ENCODE measurements at regions not wholly inside any gene's neighbourhood (a gene's known extent, or its start where the extent isn't known, plus 50 kb on each side); places are given as distances from the start of the nearest gene placed in this dataset.

DNA sequence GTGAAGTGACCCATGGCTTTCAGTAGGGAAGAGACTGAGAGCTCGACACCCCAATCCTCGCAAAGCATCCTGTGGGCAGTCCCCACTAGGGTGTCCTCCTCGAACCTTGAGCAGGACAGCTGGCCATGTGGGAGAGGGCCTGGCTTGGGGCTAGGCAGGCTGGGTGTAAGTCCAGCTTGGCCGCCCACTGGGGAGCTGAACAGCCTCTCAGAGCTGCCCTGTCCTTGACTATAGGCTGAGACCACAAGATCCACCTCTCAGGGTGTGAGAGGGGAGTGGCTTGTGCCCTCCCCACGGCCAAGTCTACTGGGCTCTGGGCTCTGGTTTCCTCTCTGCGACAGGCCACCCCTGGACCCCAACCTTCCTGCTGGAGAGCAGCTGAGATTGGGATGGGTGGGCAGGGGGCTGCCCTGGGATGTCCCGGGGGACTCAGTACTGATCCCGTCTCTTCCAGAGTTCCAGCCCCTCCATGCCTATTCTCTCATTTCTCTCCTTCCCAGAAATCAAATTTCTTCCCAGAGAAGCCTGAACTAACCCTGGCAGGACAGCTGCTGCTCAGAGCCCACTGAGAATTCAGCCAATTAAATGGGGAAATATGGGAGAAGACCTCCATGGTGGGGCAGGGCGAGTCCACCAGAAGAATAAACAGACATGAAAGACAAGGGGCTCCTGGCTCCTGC is 282.9 kb downstream of the PTPRU start:
- DNase-seq = no peak

DNA sequence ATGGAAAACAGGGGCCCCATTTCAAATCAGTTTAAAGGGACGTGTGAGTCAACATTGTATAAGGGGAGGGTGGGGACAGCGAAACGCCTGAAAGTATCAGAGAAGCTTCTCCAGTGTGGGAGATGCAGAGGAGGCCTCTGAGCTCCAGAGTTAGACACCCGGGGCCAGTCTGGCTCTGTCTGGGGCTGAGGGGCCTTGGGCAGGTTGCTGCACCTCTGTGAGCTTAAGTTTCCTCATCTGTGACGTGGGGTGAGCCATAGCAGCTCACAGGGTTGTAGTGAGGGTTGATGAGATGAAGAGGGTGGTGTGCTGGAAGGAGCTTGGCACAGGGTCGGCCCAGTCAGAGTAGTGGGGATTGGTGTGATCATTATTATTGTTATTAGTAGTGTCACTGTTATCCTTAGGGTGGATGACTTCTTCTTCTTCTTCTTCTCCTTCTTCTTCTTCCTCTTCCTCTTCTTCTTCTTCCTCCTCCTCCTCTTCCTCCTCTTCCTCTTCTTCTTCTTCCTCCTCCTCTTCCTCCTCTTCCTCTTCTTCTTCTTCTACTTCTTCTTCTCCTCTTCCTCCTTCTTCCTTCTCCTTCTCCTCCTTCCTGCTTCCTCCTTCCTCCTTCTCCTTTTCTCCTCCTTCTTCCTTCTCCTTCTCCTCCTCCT is 282.0 kb downstream of the PTPRU start:
- no peak for DNase-seq

DNA sequence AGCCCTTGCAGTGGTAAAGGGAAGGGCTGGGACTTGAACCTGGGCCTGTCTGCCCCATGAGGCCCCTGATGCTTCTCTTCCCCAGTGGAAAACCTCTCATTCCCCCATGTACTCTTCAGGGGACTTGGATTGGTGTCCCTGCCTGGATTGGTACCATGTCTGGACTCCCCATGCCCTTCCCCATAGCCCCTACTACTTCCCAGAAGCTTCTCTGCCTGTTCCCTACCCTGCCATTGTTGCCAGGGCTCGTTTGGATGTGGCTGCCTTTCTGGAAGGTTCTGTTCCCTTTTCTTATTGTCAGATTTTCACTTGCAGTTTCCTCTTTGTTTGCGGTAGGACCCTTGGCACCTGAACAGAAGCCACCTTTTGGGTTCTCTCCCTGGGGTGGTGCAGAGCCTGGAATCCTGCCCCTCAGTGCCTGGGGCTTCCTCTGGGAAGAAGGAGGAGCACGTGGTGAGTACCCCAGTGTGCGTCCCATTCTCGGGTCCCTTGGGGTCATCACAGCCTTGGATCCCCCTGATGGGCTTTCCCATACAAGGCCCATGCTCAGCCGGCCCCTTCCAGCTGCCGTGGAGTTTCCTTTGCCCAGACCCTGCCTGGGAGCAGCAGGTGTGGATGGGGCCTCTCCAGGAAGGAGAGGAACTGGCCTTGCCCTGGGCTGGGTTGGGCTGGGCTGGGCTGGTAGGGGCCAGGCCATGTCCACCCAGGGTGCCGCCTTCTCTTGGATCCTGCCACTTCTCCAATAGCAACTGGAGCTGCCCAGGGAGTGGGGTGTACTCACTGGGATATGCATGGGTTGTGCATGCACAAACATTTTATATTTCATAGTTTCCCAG is 281.1 kb downstream of the PTPRU start:
- no peak for DNase-seq

DNA sequence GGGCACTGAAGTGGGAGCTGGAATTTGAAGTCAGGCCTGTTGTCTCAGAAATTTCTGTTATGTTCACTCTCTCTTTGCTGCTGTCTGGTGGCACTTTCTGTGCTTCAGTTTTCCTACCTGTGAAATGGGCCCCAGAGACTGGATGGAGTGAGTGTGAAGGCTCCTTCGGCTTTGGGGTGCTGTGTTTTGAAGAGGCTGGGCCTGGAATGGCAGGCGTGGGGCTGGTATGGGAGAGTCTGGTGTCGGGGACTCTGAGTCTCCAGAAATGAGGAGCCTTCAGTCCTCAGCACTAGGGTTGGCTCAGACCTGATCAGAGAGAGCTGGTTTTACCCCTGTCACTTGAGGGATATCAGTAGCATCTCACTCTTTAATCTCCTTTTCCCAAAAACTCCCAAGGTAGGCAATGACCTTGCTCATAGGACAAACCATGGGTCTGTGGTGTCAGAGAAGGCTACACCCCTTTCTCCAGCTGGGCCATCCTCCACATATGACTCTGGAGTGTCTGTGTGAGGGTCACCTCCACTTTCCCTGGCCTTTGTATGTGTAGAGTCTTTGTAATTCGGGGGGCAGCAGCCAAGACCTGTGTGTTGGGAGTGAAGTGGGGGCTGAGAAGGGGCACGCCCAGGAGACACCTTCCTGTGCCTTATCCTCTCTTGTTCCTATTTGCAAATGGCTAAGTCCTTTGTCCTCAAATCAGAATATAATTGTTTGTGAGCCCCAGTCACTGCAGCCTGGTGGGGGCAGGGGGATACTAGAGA is 279.9 kb downstream of the PTPRU start:
- DNase-seq = no peak

DNA sequence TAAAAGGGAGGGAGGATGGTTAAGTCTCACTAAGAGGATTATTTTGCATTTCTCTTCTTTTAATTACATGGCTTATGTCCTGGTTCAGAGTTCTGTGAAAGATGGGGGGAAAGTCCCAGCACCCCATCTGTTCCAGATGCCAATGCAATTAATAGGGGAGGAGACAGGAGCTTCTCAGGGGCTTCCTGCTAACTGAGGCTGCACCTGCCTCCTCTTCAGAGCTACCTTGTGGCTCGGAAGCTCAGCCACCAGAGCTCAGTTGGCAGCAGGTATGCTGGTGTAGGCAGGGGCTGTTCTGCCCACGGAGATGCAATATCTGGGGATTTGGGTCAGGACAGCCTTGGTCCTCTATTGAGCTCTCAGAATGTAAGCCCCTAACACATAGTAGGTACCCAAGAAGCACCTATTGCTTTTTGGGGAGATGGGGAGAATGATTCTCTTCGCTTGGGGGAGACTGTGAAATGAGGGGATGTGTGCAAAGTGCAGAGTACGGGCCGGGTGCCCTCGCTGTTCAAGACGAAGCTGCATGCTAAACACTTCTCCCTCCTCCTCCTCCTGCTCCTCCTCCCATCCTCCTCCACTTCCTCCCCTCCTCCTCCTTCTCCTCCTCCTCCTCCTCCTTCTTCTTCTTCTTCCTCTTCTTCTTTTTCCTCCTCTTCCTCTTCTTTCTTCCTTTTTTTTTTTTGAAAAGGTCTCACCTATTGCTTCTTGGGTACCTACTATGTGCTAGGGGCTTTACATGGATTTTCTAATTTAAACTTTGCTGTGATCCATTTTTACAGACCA is 279.0 kb downstream of the PTPRU start:
- DNase-seq = no peak

DNA sequence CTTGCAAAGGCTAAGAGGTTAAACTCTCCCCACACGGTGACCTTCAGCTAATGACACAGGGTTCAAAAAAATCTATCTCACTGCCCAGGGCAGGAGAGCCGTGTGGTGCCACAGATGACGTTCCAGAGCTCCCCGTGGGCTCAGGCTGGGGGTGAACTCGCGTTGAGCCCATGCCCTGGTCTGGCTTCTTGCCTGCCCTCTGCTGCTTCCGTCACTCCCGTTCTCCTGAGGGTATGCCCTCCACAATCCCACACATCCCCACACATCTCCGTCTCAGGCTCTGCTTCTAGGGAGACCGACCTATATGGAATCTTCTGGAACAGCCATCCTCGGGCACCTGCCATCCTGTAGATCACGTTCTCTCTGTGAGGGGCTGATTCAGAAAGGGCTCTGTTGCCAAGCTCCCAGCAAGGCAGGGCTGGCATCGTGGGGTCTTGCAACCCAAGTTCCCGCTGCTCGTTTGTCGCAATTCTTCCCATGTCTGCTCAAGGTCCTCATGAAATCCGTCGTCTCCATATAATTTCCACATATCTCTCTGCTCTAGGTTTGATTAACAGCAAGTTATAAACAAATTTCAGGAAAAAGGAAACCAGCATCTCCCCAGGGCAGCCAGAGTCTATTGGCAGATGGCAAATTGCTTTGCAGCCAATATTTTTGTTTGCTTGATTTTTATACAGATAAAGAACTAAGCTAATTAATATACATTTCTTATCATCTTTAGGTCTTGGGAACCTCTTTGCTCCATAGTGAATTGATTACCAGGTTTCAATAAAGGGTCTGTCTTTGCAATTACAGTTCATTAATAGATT is 278.2 kb downstream of the PTPRU start:
- DNase-seq = no peak

DNA sequence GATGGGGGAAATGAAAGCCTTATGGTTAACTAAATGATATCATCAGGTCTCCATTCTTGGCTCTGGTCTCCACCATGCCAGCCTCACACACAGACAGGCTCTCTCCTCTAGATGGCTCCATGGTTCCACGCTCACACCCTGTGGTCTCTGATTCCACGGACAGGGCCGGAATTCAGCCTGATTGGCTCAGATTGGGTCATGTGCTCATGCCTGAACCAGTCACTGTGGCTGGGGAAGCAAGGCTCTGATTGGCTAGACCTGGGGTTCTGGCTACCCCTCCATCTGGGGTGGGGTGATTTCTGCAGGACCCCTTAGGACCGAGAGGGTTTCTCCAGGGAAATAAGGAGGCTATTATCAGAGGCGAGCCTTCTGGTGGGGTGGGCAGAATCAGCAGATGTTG is 277.0 kb downstream of the PTPRU start:
- no peak for DNase-seq

DNA sequence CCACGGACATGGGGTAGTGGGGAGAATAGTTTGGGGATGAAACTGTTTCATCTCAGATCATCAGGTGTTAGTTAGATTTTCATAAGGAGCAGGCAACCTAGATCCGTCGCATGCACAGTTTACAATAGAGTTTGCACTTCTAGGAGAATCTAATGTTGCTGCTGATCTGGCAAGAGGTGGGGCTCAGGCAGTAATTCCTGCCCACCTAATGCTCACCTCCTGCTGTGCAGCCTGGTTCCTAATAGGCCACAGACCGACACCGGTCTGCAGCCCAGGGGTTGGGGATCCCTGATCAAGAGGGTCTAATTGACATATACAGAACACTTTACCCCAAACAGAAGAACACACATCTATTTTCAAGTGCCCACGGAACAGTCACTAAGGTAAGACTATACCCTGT is 275.1 kb downstream of the PTPRU start:
- no peak for DNase-seq

DNA sequence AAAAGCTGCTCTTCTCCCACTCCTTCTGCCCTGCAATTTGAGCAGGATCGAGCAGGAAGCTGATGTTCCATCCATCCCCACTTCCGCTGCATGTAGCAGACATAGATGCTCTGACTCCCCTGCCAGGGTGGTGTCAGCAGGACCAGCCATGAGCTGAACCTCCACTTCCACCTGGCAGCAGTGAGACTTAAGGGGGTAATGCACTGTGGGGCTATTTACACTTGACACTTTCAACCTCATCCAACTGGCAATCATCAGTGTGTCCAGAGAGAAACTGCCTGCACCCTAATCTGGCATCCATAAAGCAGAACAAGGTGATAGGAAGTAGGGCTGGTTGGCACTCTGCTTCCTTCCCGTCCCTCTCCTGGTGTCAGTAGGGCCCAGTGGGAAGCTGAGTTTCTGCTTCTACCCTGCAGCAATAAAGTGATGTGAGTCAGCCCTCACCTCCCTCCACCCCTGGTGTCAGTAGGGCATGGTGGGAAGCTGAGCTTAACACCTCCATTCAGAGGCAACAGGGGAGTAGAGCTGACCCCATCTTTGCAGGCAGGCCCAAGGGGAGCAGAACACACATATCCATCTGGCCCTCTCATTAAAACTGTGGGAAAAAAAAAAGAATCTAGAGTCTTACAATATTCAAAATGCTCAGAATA is 272.3 kb downstream of the PTPRU start:
- no peak for DNase-seq

DNA sequence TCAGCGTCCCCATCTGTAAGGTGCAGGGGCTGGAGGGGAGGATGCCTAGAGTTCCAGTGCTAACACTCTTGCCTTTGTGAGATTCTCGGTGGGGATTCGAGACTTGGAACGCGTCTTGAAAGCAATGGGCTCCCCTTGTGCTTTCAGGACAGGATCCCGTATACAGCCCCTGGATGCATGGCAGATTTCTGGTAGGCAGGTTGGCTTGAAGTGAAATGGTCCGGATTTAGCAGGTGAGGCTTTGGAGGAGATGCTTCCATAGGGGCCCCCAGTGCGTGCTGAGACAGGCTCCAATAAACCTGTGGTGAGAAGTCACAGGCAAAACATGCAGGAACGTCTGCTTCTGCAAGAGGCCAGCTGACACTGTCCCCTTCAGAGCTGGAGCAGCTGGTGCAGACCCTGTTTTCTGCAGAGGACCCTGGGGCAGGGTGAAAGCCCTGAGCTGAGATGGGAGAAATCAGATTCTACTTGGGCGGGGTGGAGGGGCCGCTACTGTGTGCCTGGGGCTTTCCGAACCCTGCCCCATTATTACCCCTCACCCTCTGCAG is 270.4 kb downstream of the PTPRU start:
- DNase-seq = no peak

DNA sequence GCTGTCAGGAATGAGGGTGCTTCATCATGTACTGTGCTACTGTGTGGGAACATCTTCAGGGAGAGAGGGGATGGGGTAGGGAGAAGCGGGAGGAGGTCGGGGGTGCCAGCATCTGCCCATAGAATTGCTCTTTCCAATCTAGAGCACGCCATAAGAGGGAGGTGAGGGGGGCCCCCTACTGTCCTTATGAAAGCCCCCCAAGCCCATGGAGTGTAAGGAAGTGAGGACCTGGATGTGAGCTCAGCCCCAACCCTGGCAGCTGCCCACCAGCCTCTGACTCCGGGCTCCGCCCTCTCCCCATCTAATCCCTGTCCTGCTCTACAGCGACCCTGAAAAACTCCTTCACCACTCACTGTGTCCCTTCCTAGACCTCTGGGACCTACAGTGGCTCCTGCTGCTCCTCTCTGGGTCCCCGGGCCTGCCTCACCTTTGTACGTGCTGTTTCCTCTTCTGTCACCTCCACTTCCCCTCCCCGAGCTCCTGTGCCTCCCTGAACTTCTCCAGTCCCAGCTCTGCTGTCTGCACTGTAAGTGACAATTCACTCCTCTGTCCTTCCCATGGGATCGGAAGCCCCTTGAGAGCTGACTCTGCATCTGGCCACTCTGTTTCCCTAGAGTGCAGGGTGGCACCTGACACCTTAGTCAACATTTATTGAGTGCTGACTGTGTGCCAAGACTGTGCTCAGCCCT is 269.4 kb downstream of the PTPRU start:
- DNase-seq = no peak

DNA sequence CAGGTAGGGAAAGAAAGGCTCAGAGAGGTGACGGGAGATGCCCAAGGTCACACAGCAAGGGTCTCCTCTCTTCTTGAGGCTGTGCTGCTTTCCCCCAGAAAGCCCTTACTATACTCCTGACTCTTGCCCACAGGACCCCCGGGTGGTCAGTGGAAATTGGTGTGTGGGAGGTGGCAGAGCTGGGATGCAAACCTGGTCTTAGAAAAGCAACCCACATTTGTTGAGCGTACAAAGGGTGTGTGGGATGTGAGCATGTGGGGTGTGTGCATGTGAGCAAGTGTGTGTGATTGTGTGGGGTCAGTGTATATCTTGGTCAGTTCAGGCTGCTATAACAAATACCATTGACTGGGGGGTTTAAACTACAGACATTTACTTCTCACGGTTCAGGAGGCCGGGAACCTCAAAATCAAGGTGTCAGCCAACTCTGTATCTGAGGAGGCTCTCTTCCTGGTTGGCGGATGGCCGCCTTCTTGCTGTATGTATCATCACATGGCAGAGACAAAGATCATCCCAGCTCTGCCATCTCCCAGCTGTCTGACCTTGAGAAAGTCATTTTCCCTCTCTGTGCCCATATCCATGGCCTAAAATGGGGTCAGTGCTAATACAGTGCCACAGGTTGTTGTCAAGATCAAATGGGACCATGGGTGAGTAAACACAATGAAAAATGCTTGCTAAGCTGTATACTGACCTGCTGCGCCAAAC is 268.5 kb downstream of the PTPRU start:
- DNase-seq = no peak

DNA sequence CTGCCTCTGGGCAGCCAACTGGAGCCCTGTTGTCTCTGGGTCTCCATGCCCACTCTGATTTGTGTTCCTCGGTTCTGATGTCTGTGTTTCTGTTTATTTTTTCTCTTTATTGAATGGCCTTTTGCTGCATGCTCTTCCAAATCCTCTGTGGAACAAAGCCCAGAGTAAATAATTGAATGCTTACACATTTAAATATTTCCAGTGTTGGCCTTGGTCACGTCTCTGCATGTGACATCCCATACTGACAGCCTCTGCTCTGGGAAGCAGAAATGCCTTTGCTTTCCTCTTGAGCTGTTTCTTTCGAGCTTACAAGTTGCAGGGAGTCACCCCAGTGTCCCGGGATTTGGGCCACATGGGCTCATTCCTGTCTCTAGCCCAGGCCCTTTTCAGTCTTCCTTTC is 267.9 kb downstream of the PTPRU start:
- no peak for DNase-seq

DNA sequence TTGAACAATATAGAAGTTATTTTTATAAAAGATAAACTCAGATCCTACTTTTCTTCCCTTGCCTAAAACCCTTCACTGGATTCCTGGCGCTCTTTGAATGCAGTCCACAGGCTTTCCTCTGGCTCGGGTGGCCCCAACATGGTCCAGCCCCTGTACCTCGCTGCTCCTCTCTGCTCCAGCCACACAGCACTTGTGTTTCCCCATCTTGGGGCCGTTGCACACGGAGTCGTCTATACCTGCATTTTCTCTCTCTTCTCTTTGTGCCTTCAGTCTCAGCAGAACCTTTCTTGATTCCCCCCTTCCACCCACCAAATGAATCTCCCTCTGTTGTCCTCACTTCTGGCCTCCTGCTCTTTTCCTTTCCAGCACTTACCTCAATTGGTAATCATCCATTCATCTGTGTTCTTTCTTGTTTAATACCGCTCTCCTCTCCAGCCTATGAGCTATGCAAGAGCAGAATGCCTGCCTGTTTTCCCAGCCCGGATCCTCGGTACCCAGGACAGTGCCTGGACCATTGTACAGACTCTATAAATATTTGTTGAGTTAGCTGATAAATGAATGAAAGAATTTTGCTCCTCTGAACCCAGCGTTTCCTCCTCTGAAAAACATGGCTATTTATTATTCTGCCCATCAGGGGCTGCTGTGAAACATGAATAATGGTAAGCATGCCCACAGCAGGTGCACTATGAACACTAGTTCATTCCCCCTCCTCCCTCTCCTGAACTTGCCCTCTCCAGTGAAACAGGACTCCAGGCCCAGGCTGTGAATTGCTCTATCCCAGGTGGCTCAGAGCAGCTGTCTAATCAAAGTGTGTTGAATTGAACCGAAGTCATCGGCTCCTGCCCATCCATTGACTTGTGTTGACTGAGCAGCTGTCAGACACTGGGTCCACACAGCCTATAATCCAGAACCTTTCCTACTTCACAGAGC is 266.9 kb downstream of the PTPRU start:
- no peak for DNase-seq

DNA sequence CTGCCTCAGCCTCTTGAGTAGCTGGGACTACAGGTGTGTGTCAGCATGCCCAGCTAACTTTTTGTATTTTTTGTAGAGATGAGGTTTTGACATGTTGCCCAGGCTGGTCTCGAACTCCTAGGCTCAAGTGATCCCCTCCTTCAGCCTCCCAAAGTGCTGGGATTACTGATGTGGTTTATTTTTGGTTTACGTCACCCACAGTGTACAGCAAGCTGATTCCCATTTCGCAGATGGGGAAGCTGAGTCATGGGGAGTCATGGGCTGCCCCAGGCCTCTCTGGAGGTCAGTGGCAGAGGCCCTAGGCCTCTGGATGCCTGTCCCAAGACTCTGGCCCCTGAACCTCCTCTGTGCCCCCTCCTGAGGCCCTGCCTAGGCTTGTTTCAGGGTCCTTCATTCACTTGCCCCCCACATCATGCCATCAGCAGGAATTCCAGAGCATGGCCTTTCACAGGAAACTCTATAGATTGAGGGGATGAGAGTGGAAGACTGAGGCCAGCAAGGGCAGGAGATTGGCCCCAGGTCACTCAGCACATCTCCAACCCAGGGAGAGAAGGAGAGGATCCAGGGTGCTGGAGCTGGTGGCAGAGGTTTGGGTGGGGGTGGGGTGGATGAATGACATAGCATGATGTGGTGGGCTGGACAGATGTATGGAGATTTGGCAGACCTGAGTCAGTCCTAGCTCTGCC is 266.0 kb downstream of the PTPRU start:
- no peak for DNase-seq

DNA sequence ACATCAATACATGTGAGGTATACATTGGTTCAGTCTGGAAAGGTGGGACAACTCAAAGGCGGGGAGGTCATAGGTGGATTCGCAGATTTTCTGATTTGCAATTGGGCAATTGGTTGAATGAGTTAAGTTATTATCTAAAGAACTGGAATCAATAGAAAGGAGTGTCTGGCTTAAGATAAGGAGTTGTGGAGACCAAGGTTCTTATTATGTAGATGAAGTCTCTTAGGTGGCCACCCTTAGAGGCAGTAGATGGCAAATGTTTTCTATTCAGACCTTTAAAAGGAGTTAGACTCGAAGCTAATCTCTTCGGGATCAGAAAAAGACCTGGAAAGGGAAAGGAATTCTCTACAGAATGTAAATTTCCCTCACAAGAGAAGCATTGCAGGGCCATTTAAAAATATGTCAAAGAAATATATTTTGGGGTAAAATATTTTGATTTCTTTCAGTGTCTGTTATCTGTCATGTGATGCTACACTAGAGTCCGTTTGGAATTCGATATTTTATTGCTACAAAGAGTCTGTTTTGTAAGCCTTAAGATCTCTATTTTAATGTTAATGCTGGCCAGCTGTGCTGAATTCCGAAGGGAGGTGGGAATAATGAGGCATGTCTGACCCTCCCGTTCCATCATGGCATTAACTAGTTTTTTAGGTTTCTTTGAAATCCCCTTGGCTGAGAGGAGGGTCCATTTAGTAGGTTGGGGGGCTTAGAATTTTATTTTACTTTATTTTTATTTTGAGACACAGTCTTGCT is 265.1 kb downstream of the PTPRU start:
- no peak for DNase-seq

DNA sequence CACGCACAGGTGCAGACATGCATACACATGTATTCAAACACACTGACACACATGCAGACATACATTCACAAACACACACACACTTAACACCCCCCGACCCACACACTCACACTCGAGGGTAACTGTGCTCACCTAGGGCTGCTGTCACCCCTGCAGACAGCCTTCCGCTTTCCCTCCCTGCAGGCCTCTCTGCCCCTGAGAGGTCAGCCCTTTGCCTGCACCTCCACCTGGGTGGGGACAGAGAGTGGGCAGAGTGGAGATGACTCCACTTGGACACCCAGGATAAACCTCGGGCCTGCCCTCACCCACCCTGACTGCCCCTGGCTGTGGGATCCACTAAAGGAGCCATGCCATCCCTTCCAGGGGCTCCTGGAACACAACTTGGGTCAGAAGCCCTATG is 264.3 kb downstream of the PTPRU start:
- DNase-seq = no peak

Data from CD4-positive, alpha-beta T cell treated with Interleukin-21 for 1 hour (primary cell).